Activated naive CD8-positive, alpha-beta T cell treated with anti-CD3 and anti-CD28 coated beads, Interleukin-2, amount 50 U/mL, for 16 hours (primary cell): ENCODE measurements at regions not wholly inside any gene's neighbourhood (a gene's known extent, or its start where the extent isn't known, plus 50 kb on each side); places are given as distances from the start of the nearest gene placed in this dataset.
"Not testable (repeated sequence)": the region's sequence is repeated elsewhere in the genome, so short reads cannot be mapped to it uniquely, and the experiment has no call there.

Experiments used
- DNase-seq: peaks from one replicate; pipeline ENCODE4 v3.0.0-alpha.2; 2020; ENCODE audit warnings: low read depth, low spot score

- DNase-seq = no peak
Measured at GRCh38 chr3:112736805-112737566, 96.0 kb upstream of the CCDC80 start.

GRCh38 chr3:112736386-112736785 lies 95.4 kb upstream of the CCDC80 start:
- no peak for DNase-seq

DNA sequence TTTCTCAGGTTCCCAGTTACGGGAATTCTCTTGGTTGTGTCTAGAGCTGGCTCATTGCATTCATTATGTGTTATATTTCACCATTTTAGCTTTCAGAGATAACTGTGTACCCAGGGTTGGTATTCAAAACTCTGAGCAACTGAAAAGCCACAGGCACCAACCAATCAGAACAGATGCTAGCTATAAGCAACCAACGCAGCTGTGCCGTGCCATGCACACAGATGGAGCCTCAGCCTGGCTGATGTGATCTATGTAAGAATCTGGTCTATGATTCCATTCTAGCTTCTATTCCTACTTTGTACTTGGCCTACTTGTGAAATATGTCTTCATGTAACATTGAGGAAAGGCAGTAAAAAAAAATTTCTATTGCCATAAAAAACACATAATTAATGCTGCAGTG lies 95.0 kb upstream of the CCDC80 start:
- DNase-seq = no peak

DNA sequence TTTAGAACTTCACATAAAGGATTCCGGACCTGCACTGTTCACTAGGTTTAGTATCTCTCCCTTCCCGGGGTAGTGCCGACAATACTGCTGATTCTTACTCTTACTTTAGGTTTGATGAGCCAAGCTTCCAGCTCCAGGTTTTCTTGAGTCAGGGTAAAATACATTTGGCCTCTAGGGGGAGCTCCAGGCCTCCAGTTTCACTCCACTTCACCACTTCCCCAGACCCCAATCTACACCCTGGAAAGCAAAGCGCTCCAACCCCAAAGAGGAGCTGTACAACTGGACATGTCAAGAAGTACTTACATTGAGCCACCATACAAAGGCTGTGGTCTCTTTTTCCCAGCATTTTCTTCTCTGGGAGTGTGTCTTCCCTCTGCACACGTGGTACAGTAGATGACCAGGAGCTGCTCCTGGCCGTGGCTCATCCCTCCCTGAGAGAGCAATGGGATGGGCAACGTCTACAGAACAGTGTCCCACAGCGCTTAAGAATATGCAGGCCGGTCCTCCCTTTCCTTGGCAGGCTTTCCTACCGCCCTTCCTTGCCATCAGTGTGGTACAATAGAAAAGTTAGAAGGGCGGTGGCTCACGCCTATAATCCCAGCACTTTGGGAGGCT lies 93.9 kb upstream of the CCDC80 start:
- DNase-seq = peak; percentile 39

DNA sequence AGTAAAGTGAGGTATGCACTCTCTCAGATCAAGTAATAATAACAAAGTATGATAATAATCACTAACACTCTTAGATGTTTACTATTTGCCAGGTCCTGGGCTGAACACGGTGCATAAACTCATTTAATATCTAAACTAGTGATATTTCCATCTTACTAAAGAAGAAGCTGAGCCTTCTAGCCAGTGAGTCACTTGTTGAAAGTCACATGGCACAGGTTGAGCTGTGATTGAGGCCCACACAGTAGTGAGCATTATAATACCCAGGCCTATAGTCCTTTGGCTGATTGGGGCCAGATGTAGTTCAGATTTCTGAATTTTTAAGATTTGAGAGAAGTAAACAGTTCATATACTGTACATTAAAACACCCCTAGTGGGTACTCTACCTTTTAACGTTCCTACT lies 93.2 kb upstream of the CCDC80 start:
- DNase-seq = no peak

DNA sequence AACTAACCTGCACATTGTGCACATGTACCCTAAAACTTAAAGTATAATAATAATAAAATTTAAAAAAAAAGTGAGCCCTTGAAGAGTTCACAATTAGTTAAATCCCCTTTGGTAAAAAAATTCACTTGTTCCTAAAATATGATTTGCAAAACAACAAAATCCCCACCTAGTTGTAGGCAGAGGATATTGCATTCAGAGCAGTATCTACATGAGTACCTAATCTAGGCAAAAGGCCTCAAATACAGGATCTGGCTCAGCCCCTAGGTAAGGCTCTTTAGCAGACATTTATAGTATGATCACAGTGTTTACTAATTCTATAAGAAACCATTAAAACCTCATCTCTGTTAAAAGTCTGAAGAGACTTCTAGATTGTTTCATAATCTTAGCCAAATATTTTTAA lies 89.3 kb upstream of the CCDC80 start:
- DNase-seq = no peak

- DNase-seq = no peak
Measured at GRCh38 chr3:112721231-112721630, 80.3 kb upstream of the CCDC80 start.

GRCh38 chr3:112718967-112719366 lies 78.0 kb upstream of the CCDC80 start:
- DNase-seq = no peak

GRCh38 chr3:112718516-112718915 lies 77.6 kb upstream of the CCDC80 start:
- no peak for DNase-seq

DNA sequence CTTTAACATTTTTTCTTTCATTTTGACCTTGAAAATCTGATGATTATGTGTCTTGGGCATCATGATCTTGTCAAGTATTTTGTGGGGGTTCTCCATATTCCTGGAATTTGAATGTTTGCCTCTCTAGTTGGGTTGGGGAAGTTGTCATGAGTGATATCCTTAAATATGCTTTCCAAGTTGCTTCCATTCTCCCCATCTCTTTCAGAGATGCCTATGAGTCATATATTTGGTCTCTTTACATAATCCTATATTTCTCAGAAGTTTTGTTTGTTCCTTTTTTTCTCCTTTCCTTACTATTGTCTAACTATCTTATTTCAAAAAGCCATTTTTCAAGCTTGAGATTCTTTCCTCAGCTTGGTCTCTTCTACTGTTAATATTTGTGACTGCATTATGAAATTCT lies 69.0 kb upstream of the CCDC80 start:
- DNase-seq = no peak

DNA sequence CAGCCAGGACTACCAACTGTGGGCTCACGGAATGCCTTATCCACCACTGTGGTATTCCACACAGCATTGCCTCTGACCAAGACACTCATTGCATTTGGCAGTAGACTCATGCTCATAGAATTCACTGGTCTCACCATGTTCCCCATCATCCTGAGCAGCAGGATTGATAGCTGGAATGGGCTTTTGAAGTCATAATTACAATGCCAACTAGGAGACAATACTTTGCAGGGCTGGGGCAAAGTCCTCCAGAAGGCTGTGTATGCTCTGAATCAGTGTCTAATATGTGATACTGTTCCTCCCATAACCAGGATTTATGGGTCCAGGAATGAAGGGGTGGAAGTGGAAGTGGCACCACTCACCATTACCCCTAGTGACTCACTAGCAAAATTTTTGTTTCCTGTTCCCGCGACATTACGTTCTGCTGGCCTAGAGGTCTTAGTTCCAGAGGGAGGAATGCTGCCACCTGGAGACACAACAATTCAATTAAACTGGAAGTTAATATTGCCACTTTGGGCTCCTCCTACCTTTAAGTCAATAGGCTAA lies 58.6 kb upstream of the CCDC80 start:
- no peak for DNase-seq

- DNase-seq = not testable (repeated sequence)
Measured at GRCh38 chr3:112698442-112698841, 57.5 kb upstream of the CCDC80 start.

DNA sequence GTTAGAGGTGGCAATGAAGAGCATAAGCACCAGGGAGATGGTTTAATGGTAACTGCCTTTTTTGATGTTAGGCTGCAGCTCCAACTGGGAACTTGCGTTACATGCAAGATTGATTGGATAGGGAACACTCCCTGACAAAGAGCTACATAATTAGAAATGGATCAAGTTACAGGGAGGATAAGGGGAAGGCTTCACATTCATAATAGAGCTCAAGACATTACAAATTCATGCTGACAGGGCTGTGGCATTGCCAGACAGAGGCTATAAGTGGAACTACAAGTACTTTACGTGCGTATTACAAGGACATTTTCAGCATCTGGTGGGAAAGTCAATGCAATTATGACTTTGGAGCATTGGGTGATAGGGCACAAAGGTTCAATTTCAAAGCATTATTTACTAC lies 55.3 kb upstream of the CCDC80 start:
- not testable (repeated sequence) for DNase-seq

DNA sequence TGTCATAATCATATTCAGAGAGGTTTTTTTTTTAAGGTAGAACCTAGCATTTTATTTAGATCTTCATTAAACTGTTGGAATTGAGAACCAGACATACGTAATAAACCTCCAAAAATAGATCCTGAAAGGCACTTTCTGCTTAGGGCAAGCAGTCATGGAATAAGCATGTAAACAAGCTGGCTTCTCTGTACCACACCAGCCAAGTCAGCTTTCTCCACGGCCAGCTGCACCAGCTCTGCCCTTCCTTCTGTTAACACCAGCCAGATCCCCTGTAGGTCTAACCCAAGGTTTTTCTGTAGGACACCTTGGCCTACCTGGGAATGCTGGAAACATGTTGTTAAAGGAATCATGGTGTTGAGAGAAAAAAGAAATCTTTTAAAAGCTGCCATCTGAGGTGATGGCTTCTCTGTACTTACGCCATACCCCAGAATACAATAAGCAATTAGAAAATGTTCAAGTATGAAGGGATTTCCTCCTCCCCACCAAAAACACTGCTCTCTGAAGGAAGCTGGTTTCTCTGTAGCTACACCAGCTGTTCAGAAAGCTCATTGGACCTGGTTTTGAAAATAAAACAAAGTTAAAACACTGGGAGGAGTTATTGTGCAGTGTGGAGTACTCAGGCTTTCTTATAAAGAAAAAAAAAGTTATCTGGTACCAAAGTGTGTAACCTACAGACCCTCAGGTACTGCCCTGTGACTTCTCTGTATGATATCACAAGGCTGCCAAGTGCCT lies 54.6 kb upstream of the CCDC80 start:
- DNase-seq = not testable (repeated sequence)

DNA sequence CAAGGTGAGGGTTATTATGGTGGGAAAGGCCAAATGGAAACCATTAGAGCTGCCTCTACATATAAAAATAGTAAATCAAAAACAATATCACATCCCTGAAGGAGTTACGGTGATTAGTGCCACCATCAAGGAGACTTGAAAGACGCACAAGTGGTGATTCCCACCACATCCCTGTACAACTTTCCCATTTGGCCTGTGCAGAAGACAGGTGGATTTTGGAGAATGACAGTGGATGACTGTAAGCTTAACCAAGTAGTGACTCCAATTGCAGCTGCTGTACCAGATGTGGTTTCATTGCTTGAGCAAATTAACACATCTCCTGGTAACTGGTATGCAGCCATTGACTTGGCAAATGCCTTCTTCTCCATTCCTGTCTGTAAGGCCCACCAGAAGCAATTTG lies 54.0 kb upstream of the CCDC80 start:
- not testable (repeated sequence) for DNase-seq

GRCh38 chr3:112693186-112693585 lies 52.2 kb upstream of the CCDC80 start:
- no peak for DNase-seq
